ENCODE measurements at regions not wholly inside any gene's neighbourhood (a gene's known extent, or its start where the extent isn't known, plus 50 kb on each side); places are given as distances from the start of the nearest gene placed in this dataset.

- DNase-seq: no peak
Observed at GRCh38 chr17:77593081-77593480, 365.4 kb upstream of the TNRC6C start.

- DNase-seq: no peak
Observed at GRCh38 chr17:77594416-77595209, 363.9 kb upstream of the TNRC6C start.

- no peak for DNase-seq
Observed at GRCh38 chr17:77596491-77597417, 361.7 kb upstream of the TNRC6C start.

- no peak for DNase-seq
Observed at GRCh38 chr17:77597418-77598240, 360.9 kb upstream of the TNRC6C start.

- DNase-seq: no peak
Observed at GRCh38 chr17:77598241-77598620, 360.3 kb upstream of the TNRC6C start.

- no peak for DNase-seq
Observed at GRCh38 chr17:77599699-77600098, 358.8 kb upstream of the TNRC6C start.

GRCh38 chr17:77600346-77600745, 358.2 kb upstream of the TNRC6C start:
- no peak for DNase-seq

GRCh38 chr17:77601054-77601979, 357.2 kb upstream of the TNRC6C start:
- DNase-seq: no peak

GRCh38 chr17:77602062-77602746, 356.3 kb upstream of the TNRC6C start:
- no peak for DNase-seq

- no peak for DNase-seq
Observed at GRCh38 chr17:77602883-77603640, 355.4 kb upstream of the TNRC6C start.

- no peak for DNase-seq
Observed at GRCh38 chr17:77604301-77604972, 354.1 kb upstream of the TNRC6C start.

GRCh38 chr17:77604973-77605313, 353.6 kb upstream of the TNRC6C start:
- DNase-seq: no peak

- no peak for DNase-seq
Observed at GRCh38 chr17:77606146-77606864, 352.2 kb upstream of the TNRC6C start.

- no peak for DNase-seq
Observed at GRCh38 chr17:77606865-77607210, 351.7 kb upstream of the TNRC6C start.

- no peak for DNase-seq
Observed at GRCh38 chr17:77607606-77608005, 350.9 kb upstream of the TNRC6C start.

- DNase-seq: no peak
Observed at GRCh38 chr17:77608431-77608830, 350.1 kb upstream of the TNRC6C start.

GRCh38 chr17:77609553-77610517, 348.7 kb upstream of the TNRC6C start:
- DNase-seq: no peak

- DNase-seq: no peak
Observed at GRCh38 chr17:77610518-77610893, 348.0 kb upstream of the TNRC6C start.
